Smooth muscle cell (in vitro differentiated cells): ENCODE measurements at regions not wholly inside any gene's neighbourhood (a gene's known extent, or its start where the extent isn't known, plus 50 kb on each side); places are given as distances from the start of the nearest gene placed in this dataset.

Experiments
- DNase-seq: peaks from one replicate; lab custom pipeline; 2025; ENCODE audit not compliant: unreplicated experiment; lab: John Stamatoyannopoulos, UW
- H2AFZ ChIP-seq: fragments of 200-600 bp; sonication (generic); 2 replicates; pipeline ENCODE4 v1.6.0; 2016; ENCODE audit warnings: antibody characterized with exemption, low read depth, mild to moderate bottlenecking
- H3F3A ChIP-seq: fragments of 200-600 bp; sonication (generic); 2 replicates; pipeline ENCODE4 v1.6.0; 2017; ENCODE audit warnings: antibody characterized with exemption, low read depth
- H3K27ac ChIP-seq: fragments of 200-600 bp; sonication (generic); 2 replicates; pipeline ENCODE4 v1.5.1; 2016; ENCODE audit warnings: low read depth, mild to moderate bottlenecking
- H3K27me3 ChIP-seq: fragments of 200-600 bp; sonication (generic); 2 replicates; pipeline ENCODE4 v1.6.1; 2016; ENCODE audit warnings: low read depth, mild to moderate bottlenecking
- H3K36me3 ChIP-seq: fragments of 200-600 bp; sonication (generic); 2 replicates; pipeline ENCODE4 v1.5.1; 2016; ENCODE audit warnings: low read depth
- H3K4me1 ChIP-seq: fragments of 200-600 bp; sonication (generic); 2 replicates; pipeline ENCODE4 v1.5.1; 2016; ENCODE audit warnings: low read depth
- H3K4me2 ChIP-seq: fragments of 200-600 bp; sonication (generic); 2 replicates; pipeline ENCODE4 v1.6.0; 2016; ENCODE audit warnings: mild to moderate bottlenecking
- H3K4me3 ChIP-seq: fragments of 200-600 bp; sonication (generic); 2 replicates; pipeline ENCODE4 v1.5.1; 2016; ENCODE audit warnings: mild to moderate bottlenecking
- H3K79me2 ChIP-seq: fragments of 200-600 bp; sonication (generic); 2 replicates; pipeline ENCODE4 v1.6.0; 2016; ENCODE audit warnings: low read depth, mild to moderate bottlenecking
- H3K9ac ChIP-seq: fragments of 200-600 bp; sonication (generic); 2 replicates; pipeline ENCODE4 v1.6.0; 2016; ENCODE audit warnings: low read depth
- H3K9me3 ChIP-seq: fragments of 200-600 bp; sonication (generic); replicated peaks from 2 replicates; pipeline ENCODE4 v1.5.1; 2016; ENCODE audit warnings: low read depth
- H4K20me1 ChIP-seq: fragments of 200-600 bp; sonication (generic); 2 replicates; pipeline ENCODE4 v1.6.0; 2016; ENCODE audit warnings: low read depth
- WGBS: methylation state at CpG from one replicate; pipeline ENCODE4 v1.1.7; 2016; ENCODE audit warnings: low lambda C conversion rate; 5-methylcytosine and 5-hydroxymethylcytosine counted together
- TF ChIP-seq, protein P1 (sequence below): fragments of 200-600 bp; sonication (generic); IDR thresholded peaks from 2 replicates; pipeline ENCODE4 v1.5.1; 2017; ENCODE audit warnings: borderline replicate concordance, mild to moderate bottlenecking, antibody characterized with exemption; ENCODE audit not compliant: insufficient read depth, poor library complexity, severe bottlenecking

DNA sequence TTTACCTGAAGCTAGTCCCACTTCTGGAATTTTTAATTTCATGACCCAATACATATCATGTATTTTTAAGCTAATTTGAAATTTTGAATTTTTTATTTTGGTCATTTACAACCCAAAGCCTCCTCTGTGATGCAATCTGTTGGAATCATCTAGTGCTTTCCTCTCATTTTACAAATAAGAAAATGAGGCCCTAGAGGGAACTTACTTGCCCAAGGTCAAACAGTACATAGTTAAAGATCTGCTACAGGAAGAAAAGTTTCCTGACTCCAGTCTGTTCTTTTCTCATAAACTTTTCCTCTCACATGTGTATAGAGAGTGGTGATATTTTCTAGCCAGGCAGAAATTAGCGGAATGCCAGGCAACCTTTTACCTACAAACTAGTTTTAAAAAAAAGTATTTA lies 59.3 kb upstream of the DPT start:
- TF ChIP-seq, protein P1, sequence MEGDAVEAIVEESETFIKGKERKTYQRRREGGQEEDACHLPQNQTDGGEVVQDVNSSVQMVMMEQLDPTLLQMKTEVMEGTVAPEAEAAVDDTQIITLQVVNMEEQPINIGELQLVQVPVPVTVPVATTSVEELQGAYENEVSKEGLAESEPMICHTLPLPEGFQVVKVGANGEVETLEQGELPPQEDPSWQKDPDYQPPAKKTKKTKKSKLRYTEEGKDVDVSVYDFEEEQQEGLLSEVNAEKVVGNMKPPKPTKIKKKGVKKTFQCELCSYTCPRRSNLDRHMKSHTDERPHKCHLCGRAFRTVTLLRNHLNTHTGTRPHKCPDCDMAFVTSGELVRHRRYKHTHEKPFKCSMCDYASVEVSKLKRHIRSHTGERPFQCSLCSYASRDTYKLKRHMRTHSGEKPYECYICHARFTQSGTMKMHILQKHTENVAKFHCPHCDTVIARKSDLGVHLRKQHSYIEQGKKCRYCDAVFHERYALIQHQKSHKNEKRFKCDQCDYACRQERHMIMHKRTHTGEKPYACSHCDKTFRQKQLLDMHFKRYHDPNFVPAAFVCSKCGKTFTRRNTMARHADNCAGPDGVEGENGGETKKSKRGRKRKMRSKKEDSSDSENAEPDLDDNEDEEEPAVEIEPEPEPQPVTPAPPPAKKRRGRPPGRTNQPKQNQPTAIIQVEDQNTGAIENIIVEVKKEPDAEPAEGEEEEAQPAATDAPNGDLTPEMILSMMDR: no peak
- Histone ChIP-seq H3K4me1 (peaks cover 12% of the 10 kb centered on the region), H4K20me1 (no peaks in the 10 kb centered on the region), H3K27ac (peak overlapping the region; percentile 29), H3K36me3 (no peaks in the 10 kb centered on the region), H3K27me3 (no peaks in the 10 kb centered on the region), H3K9me3 (no peaks in the 10 kb centered on the region), H3F3A (peaks cover 4% of the 10 kb centered on the region), H3K4me3 (no peak overlapping the region), H3K9ac (no peak overlapping the region), H3K79me2 (no peaks in the 10 kb centered on the region), H3K4me2 (peak overlapping the region; percentile 47), H2AFZ (peak overlapping the region; percentile 81)
- 100% methylated on average over 1 of the region's 1 CpG for WGBS
- DNase-seq: no peak

DNA sequence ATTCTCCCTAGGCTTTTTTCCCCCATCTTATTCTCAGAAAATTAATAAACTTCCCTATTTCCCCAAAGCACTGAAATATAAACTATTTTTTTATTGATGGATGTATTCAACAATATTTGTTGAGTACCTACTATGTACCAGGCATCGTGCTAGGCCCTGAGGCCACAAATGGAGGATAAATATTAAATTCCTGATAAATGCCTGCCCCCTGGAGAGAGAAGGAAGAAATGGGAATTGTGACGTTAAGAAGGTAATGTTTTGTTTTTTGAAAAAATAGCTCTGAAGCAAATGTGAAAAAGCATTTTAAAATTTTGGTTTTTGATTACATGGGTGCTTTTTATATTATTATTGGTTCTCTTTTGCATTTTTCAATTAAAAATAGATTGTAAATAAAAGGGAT lies 60.5 kb upstream of the DPT start:
- TF ChIP-seq, protein P1: no peak
- 92% methylated on average over 2 of the region's 2 CpGs for WGBS
- H3K4me1 ChIP-seq: peaks cover 9% of the 10 kb centered on the region
- H3K9ac ChIP-seq: no peak overlapping the region
- H3K4me2 ChIP-seq: no peak overlapping the region
- DNase-seq: no peak
- no peaks in the 10 kb centered on the region for H3K36me3 ChIP-seq
- no peaks in the 10 kb centered on the region for H3K9me3 ChIP-seq
- H3K4me3 ChIP-seq: no peak overlapping the region
- H3K27me3 ChIP-seq: no peaks in the 10 kb centered on the region
- H3F3A ChIP-seq: peaks cover 4% of the 10 kb centered on the region
- H3K27ac ChIP-seq: no peak overlapping the region
- H4K20me1 ChIP-seq: no peaks in the 10 kb centered on the region
- no peaks in the 10 kb centered on the region for H3K79me2 ChIP-seq
- no peak overlapping the region for H2AFZ ChIP-seq

DNA sequence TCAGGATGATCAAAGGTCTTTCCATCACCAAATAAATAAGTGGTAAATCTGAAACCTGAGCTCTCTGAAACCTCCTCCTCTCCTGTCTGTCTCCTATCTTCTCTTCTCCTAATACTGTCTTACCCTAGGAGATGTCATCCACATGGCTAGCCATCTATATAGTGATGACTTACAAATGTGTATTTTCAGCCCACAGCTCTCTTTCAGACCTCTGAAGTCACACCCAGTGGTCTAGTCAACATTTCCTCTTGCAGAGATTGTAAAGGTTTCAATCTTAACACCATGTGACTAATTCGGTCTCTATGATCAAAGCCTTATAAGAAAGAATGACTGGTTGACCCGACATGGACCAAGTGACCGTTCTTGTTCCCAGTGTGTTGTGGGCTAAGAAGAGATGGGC lies 63.1 kb upstream of the DPT start:
- H3K4me1 ChIP-seq: no peaks in the 10 kb centered on the region
- DNase-seq: no peak
- no peaks in the 10 kb centered on the region for H3K27me3 ChIP-seq
- no peaks in the 10 kb centered on the region for H4K20me1 ChIP-seq
- no peak overlapping the region for H3K9ac ChIP-seq
- no peaks in the 10 kb centered on the region for H3F3A ChIP-seq
- peak overlapping the region; percentile 52 for H3K27ac ChIP-seq
- H3K9me3 ChIP-seq: no peaks in the 10 kb centered on the region
- peak overlapping the region; percentile 18 for H3K4me2 ChIP-seq
- TF ChIP-seq, protein P1: no peak
- WGBS: 62% methylated on average over 3 of the region's 3 CpGs
- H3K79me2 ChIP-seq: no peaks in the 10 kb centered on the region
- H2AFZ ChIP-seq: peak overlapping the region; percentile 46
- no peak overlapping the region for H3K4me3 ChIP-seq
- no peaks in the 10 kb centered on the region for H3K36me3 ChIP-seq

DNA sequence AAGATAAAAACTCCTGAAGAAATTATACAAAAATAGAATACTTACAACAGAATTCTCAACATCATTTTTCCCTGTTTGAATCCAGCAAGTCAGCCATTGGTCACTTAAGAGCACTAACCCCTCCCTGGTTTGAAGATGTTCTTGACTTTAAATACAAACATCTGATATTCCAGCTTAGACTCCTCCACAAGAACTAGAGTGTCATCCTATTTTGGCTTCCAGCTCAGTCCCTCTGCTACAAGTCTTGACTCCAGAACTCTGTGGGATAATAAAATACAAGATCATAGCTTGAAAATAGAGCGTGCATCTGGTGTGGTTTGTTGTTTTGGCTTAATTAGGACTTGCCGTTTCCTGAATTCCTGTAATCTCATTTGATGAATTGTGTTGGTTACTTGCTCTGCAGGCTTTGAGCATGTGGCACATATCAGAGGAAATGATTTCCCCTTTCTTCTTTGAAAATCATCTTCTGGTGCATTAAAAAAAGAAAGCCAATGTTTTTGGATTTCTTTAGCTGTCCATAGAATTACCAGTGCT lies 63.7 kb upstream of the DPT start:
- WGBS: 23% methylated on average over 2 of the region's 2 CpGs
- Histone ChIP-seq H3K9ac (no peak overlapping the region), H3K79me2 (no peaks in the 10 kb centered on the region), H3K36me3 (no peaks in the 10 kb centered on the region), H4K20me1 (no peaks in the 10 kb centered on the region), H3K9me3 (no peaks in the 10 kb centered on the region), H3K27ac (peak overlapping the region; percentile 52), H3K27me3 (no peaks in the 10 kb centered on the region), H2AFZ (peak overlapping the region; percentile 46), H3K4me3 (no peak overlapping the region), H3F3A (no peaks in the 10 kb centered on the region), H3K4me2 (peak overlapping the region; percentile 18), H3K4me1 (no peaks in the 10 kb centered on the region)
- no peak for DNase-seq
- TF ChIP-seq, protein P1: no peak
